Transverse colon (tissue), 4 donors: ENCODE measurements at regions not wholly inside any gene's neighbourhood (a gene's known extent, or its start where the extent isn't known, plus 50 kb on each side); places are given as distances from the start of the nearest gene placed in this dataset.

Source experiments
- DNase-seq: peaks from one replicate; pipeline ENCODE4 v3.0.0-alpha.2; 2019
- H3K27ac ChIP-seq, 4 donors: fragments of 200-600 bp; sonication (generic); 2 replicates each; pipeline ENCODE4 v1.5.1; 2016 to 2018; ENCODE audit warnings: inconsistent platforms in 4 of 4
- H3K27me3 ChIP-seq: fragments of 200-600 bp; sonication (generic); 2 replicates; pipeline ENCODE4 v1.5.1; 2017; ENCODE audit warnings: inconsistent platforms
- H3K36me3 ChIP-seq, 4 donors: fragments of 200-600 bp; sonication (generic); 2 replicates each; pipeline ENCODE4 v1.5.1; 2017 to 2019; ENCODE audit warnings: inconsistent platforms in 4 of 4
- H3K4me1 ChIP-seq, 4 donors: fragments of 200-600 bp; sonication (generic); 2 replicates each; pipeline ENCODE4 v1.5.1; 2017 to 2020; ENCODE audit warnings: inconsistent platforms in 4 of 4
- H3K4me3 ChIP-seq, 4 donors: fragments of 200-600 bp; sonication (generic); 1 replicate in 1 of 4; 2 replicates in 3 of 4; pipeline versions ENCODE4 v1.5.1 to v1.6.1; 2017 to 2019; ENCODE audit warnings: inconsistent platforms in 4 of 4
- H3K9me3 ChIP-seq, 2 donors: fragments of 200-600 bp; sonication (generic); 2 replicates each; pipeline ENCODE4 v1.5.1; 2017 to 2019; ENCODE audit warnings: inconsistent platforms in 2 of 2
- EP300 ChIP-seq: sonication (generic); formaldehyde crosslinking; IDR thresholded peaks from one replicate; pipeline ENCODE4 v1.6.1; 2017; ENCODE audit warnings: antibody characterized with exemption, low read depth
- POLR2A ChIP-seq: fragments of 450-650 bp; IDR thresholded peaks from one replicate; pipeline ENCODE4 v1.6.1; 2016; ENCODE audit warnings: antibody characterized with exemption, mild to moderate bottlenecking, moderate library complexity
- POLR2AphosphoS5 ChIP-seq, 3 donors: sonication (generic); formaldehyde crosslinking; IDR thresholded peaks; one replicate each; pipeline ENCODE4 v1.6.1; 2016; ENCODE audit warnings: antibody characterized with exemption in 3 of 3
- WGBS, 2 donors: methylation state at CpG; one replicate each; pipeline ENCODE4 v1.1.5; 2018; ENCODE audit warnings: low coverage in 1 of 2; 5-methylcytosine and 5-hydroxymethylcytosine counted together
- in situ Hi-C, 4 donors: fragments of 200-750 bp; cut with MboI; loops; one replicate each; pipeline versions ENCODE4 v1.15.0 to v1.15.1; 2017; ENCODE audit warnings: low sequenced_read_pairs in 3 of 4, low pct_ligation_motif_present in 1 of 4, low pct_unique_long_range_greater_than_20kb in 1 of 4
- intact Hi-C: fragments of 100-400 bp; cut with DNase I; formaldehyde crosslinking; loops from one replicate; pipeline ENCODE4 v1.15.1; 2023; ENCODE audit warnings: low total_unique reads
- TF ChIP-seq, protein P1 (sequence below), 5 experiments: fragments of 200-600 bp in 3 of 5; fragments of 450-650 bp in 2 of 5; sonication (generic) in 3 of 5; IDR thresholded peaks; 1 replicate in 2 of 5; 2 replicates in 3 of 5; pipeline ENCODE4 v1.5.1; 2016 to 2017; ENCODE audit warnings: antibody characterized with exemption in 5 of 5, inconsistent platforms in 3 of 5, mild to moderate bottlenecking in 2 of 5, moderate library complexity in 1 of 5

DNA sequence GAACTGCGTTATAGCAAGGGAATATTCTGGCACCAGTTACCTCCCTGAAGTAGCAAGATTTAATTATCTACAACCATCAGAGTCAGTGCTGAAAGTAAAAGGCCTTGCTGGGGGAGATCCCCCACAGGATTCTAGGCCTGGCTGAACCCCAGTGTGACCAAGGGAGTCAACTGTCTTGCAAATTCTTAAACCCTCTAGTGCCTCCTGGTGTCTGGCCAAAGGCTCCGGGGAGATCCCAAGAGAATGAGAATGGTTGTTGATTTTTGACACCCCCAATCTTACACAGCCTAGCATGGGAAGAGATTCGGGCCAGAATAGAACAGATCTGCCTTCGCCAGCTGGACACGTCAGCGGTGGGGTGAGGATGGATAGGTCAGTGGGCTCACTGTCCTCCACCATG lies 179.4 kb downstream of the ERMARD start:
- intact Hi-C loops = no loop called here
- TF ChIP-seq POLR2A (no peak), POLR2AphosphoS5 (IDR thresholded peaks at IDR 0.05) (no peak), EP300 (no peak)
- TF ChIP-seq, protein P1, sequence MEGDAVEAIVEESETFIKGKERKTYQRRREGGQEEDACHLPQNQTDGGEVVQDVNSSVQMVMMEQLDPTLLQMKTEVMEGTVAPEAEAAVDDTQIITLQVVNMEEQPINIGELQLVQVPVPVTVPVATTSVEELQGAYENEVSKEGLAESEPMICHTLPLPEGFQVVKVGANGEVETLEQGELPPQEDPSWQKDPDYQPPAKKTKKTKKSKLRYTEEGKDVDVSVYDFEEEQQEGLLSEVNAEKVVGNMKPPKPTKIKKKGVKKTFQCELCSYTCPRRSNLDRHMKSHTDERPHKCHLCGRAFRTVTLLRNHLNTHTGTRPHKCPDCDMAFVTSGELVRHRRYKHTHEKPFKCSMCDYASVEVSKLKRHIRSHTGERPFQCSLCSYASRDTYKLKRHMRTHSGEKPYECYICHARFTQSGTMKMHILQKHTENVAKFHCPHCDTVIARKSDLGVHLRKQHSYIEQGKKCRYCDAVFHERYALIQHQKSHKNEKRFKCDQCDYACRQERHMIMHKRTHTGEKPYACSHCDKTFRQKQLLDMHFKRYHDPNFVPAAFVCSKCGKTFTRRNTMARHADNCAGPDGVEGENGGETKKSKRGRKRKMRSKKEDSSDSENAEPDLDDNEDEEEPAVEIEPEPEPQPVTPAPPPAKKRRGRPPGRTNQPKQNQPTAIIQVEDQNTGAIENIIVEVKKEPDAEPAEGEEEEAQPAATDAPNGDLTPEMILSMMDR (IDR thresholded peaks at IDR 0.05) = no peak
- H3K4me3 ChIP-seq = no peak overlapping the region
- no peaks in the 10 kb centered on the region for H3K36me3 ChIP-seq
- in situ Hi-C loops = no loop called here
- H3K27me3 ChIP-seq = no peaks in the 10 kb centered on the region
- no peaks in the 10 kb centered on the region for H3K9me3 ChIP-seq
- peaks cover 0 to 7% (median 5%) of the 10 kb centered on the region in 4 donors for H3K4me1 ChIP-seq
- H3K27ac ChIP-seq = no peak overlapping the region
- WGBS, 2 donors = 89 to 100% methylated on average over 1 to 6 of the region's 6 CpGs
- no peak for DNase-seq

DNA sequence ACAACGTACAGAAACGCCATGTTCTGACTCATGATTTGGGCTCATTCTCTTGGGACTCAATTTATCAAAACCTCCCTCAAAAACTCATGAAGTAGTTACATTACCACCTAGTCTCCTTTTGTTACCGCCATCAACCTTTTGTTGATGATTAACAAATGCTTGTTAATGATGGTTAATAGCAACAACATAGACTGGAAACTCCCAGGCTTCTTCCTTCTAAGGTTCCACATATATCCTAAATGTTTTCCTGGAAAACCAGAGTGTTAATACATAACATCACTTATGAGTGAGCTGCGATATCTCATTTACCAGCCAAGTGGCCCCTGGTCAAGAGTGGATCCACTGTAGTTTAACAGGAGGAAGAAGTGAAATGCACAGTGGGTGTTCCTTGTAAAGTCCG lies 176.3 kb downstream of the ERMARD start:
- Histone ChIP-seq H3K4me1 (no peaks in the 10 kb centered on the region), H3K27ac (no peak overlapping the region), H3K36me3 (no peaks in the 10 kb centered on the region), H3K27me3 (no peaks in the 10 kb centered on the region), H3K4me3 (no peak overlapping the region), H3K9me3 (no peaks in the 10 kb centered on the region)
- intact Hi-C loops = no loop called here
- in situ Hi-C loops = no loop called here
- WGBS, 2 donors = 83 to 86% methylated on average over 3 to 5 of the region's 5 CpGs
- no peak for TF ChIP-seq POLR2AphosphoS5 (IDR thresholded peaks at IDR 0.05)
- no peak for TF ChIP-seq POLR2A
- TF ChIP-seq, protein P1 (IDR thresholded peaks at IDR 0.05) = no peak
- TF ChIP-seq EP300 = no peak
- DNase-seq = no peak

DNA sequence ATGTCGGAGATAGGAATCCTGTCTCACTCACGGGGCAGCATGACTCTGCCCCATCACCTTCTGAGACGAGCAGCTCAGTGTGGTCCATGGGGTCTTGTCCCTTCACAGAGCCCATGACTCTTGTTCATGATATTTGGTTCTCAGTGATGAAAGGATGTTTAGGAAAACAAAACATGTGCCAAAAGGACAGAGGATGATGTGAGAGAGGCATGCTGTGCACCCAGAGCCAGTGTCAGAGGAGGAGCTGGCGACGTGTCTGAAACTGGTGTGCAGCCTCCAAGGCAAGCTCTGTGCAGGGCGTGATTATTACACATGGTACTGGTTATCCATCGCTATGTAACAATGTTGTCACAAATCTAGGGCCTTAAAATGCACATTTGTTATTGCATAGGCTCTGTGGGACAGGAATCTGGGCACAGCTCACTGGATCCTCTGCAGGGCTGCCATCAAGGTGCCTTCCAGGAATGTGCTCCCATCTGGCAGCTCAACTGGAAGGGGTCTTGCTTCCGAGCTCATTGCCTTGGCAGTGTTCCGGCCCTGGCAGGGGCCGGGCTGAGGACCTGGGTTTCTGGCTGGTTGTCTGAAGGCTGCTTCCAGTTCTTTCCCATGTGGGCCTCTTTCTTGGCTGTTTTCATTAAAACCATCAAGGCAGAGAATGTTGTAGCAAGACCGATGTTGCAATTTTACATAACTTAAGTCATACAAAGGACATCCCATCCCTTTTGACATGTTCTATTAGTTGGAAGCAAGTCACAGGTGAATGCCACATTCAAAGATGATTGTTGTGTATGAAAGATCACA lies 175.4 kb downstream of the ERMARD start:
- Histone ChIP-seq H3K4me1 (no peaks in the 10 kb centered on the region), H3K27ac (no peak overlapping the region), H3K36me3 (no peaks in the 10 kb centered on the region), H3K9me3 (no peaks in the 10 kb centered on the region), H3K4me3 (no peak overlapping the region), H3K27me3 (no peaks in the 10 kb centered on the region)
- in situ Hi-C loops (no loop called here), intact Hi-C loops (no loop called here)
- no peak for DNase-seq
- TF ChIP-seq, protein P1 (IDR thresholded peaks at IDR 0.05) = no peak
- TF ChIP-seq POLR2AphosphoS5 (IDR thresholded peaks at IDR 0.05) (no peak), EP300 (no peak)
- WGBS, 2 donors = 73 to 89% methylated on average over 3 to 11 of the region's 11 CpGs

DNA sequence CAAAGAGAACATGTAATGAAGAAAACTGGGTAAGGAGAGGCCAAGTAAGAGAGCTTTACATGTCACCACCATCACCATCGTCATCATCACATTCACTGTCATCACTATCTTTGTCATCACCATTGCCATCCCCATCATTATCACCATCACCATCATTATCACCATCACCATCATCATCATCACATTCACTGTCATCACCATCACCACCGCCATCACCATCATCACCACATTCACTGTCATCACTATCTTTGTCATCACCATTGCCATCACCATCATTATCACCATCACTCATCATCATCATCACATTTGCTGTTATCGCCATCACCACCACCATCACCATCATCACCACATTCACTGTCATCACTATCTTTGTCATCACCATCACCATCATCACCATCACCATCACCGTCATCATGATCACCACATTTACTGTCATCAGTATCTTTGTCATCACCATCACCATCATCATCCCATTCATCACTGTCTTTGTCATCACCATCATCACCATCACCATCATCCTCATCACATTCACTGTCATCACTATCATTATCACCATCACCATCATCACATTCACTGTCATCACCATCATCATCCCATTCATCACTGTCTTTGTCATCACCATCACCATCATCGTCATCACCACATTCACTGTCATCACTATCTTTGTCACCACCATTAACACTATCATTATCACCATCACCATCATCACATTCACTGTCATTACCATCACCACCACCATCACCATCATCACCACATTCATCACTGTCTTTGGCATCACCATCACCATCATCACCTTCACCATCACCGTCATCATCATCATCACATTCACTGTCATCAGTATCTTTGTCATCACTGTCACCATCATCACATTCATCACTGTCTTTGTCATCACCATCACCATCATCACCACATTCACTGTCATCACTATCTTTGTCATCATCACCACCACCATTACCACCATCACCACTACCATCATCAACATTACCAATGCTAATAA lies 172.3 kb downstream of the ERMARD start:
- WGBS, 2 donors = 84 to 86% methylated on average over 6 of the region's 6 CpGs
- no peak for DNase-seq
- in situ Hi-C loops = no loop called here

More for the DNA sequence above, 172.3 kb downstream of the ERMARD start:
- no peak overlapping the region for H3K27ac ChIP-seq
- H3K4me1 ChIP-seq = no peaks in the 10 kb centered on the region
- no peaks in the 10 kb centered on the region for H3K9me3 ChIP-seq
- TF ChIP-seq, protein P1 (IDR thresholded peaks at IDR 0.05) = no peak
- TF ChIP-seq EP300 (no peak), POLR2AphosphoS5 (IDR thresholded peaks at IDR 0.05) (no peak), POLR2A (no peak)
- intact Hi-C loops = no loop called here
- no peak overlapping the region for H3K4me3 ChIP-seq
- H3K27me3 ChIP-seq = no peaks in the 10 kb centered on the region
- H3K36me3 ChIP-seq = no peaks in the 10 kb centered on the region
